Karpas-422 (cell line): ENCODE measurements at regions not wholly inside any gene's neighbourhood (a gene's known extent, or its start where the extent isn't known, plus 50 kb on each side); places are given as distances from the start of the nearest gene placed in this dataset.

Experiments
- DNase-seq: peaks from one replicate; pipeline ENCODE4 v3.0.0-alpha.2; 2015
- H2AFZ ChIP-seq: fragments of 200-600 bp; sonication (generic); 2 replicates; pipeline ENCODE4 v1.6.1; 2014; ENCODE audit warnings: antibody characterized with exemption, low read length, mixed read lengths
- H3K27ac ChIP-seq: fragments of 200-600 bp; sonication (generic); 2 replicates; pipeline ENCODE4 v1.5.1; 2014; ENCODE audit warnings: mild to moderate bottlenecking, low read length, moderate library complexity
- H3K27me3 ChIP-seq: fragments of 200-600 bp; sonication (generic); 2 replicates; pipeline ENCODE4 v1.6.1; 2014; ENCODE audit warnings: low read length, mixed read lengths
- H3K36me3 ChIP-seq: fragments of 200-600 bp; sonication (generic); 2 replicates; pipeline ENCODE4 v1.6.1; 2014; ENCODE audit warnings: low read length, mixed read lengths; ENCODE audit not compliant: insufficient read depth
- H3K4me1 ChIP-seq: fragments of 200-600 bp; sonication (generic); 2 replicates; pipeline ENCODE4 v1.6.1; 2014; ENCODE audit warnings: mild to moderate bottlenecking, low read length, mixed read lengths
- H3K4me2 ChIP-seq: fragments of 200-600 bp; sonication (generic); 2 replicates; pipeline ENCODE4 v1.6.1; 2014; ENCODE audit warnings: low read length, low read depth, mild to moderate bottlenecking; ENCODE audit not compliant: poor library complexity, severe bottlenecking
- H3K4me3 ChIP-seq: fragments of 200-600 bp; sonication (generic); 2 replicates; pipeline ENCODE4 v1.5.1; 2014; ENCODE audit warnings: mild to moderate bottlenecking, antibody characterized with exemption, low read length, mixed read lengths
- H3K79me2 ChIP-seq: fragments of 200-600 bp; sonication (generic); 2 replicates; pipeline ENCODE4 v1.6.1; 2014; ENCODE audit warnings: mild to moderate bottlenecking, low read length, mixed read lengths
- H3K9ac ChIP-seq: fragments of 200-600 bp; sonication (generic); 2 replicates; pipeline ENCODE4 v1.6.0; 2014; ENCODE audit warnings: low read length
- H3K9me2 ChIP-seq: fragments of 200-600 bp; sonication (generic), shearing (Covaris generic); replicated peaks from 2 replicates; pipeline ENCODE4 v1.6.0; 2014; ENCODE audit warnings: mild to moderate bottlenecking, low read length, moderate library complexity; ENCODE audit not compliant: insufficient read depth
- H3K9me3 ChIP-seq: fragments of 300-700, 200-600 bp; sonication (generic); 2 replicates; pipeline ENCODE4 v1.6.1; 2014; ENCODE audit warnings: low read length, mixed read lengths
- H4K20me1 ChIP-seq: fragments of 200-600 bp; sonication (generic); 2 replicates; pipeline ENCODE4 v1.6.1; 2014; ENCODE audit warnings: mild to moderate bottlenecking, antibody characterized with exemption, low read length, low read depth; ENCODE audit not compliant: insufficient read depth

GRCh38 chr14:24692382-24693352, 58.7 kb upstream of the GZMB start:
- Histone ChIP-seq H3K9ac (no peak overlapping the region), H3K27me3 (no peaks in the 10 kb centered on the region), H3K27ac (no peak overlapping the region), H3K79me2 (no peaks in the 10 kb centered on the region), H3K36me3 (no peaks in the 10 kb centered on the region), H3K9me2 (no peaks in the 10 kb centered on the region), H2AFZ (no peak overlapping the region), H3K4me3 (no peak overlapping the region), H3K4me2 (no peak overlapping the region), H3K4me1 (no peaks in the 10 kb centered on the region), H4K20me1 (no peaks in the 10 kb centered on the region), H3K9me3 (peaks cover 5% of the 10 kb centered on the region; the same call in 1 of the 2 replicates)
- no peak for DNase-seq

GRCh38 chr14:24690492-24690891, 56.5 kb upstream of the GZMB start:
- Histone ChIP-seq H3K9me3 (no peaks in the 10 kb centered on the region), H3K27me3 (no peaks in the 10 kb centered on the region), H3K79me2 (no peaks in the 10 kb centered on the region), H3K9me2 (no peaks in the 10 kb centered on the region), H3K4me1 (no peaks in the 10 kb centered on the region), H3K4me3 (no peak overlapping the region), H3K36me3 (no peaks in the 10 kb centered on the region), H2AFZ (no peak overlapping the region), H3K27ac (no peak overlapping the region), H3K9ac (no peak overlapping the region), H3K4me2 (no peak overlapping the region), H4K20me1 (no peaks in the 10 kb centered on the region)
- peak; percentile 58 for DNase-seq

GRCh38 chr14:24688030-24688658, 54.2 kb upstream of the GZMB start:
- H3K4me3 ChIP-seq, result no peak overlapping the region
- no peaks in the 10 kb centered on the region for H3K4me1 ChIP-seq
- H4K20me1 ChIP-seq, result no peaks in the 10 kb centered on the region
- no peak overlapping the region for H2AFZ ChIP-seq
- no peaks in the 10 kb centered on the region for H3K9me3 ChIP-seq
- H3K9me2 ChIP-seq, result no peaks in the 10 kb centered on the region
- H3K4me2 ChIP-seq, result no peak overlapping the region
- H3K36me3 ChIP-seq, result no peaks in the 10 kb centered on the region
- no peaks in the 10 kb centered on the region for H3K79me2 ChIP-seq
- no peak overlapping the region for H3K9ac ChIP-seq
- H3K27me3 ChIP-seq, result no peaks in the 10 kb centered on the region
- no peak for DNase-seq
- no peak overlapping the region for H3K27ac ChIP-seq
